ENCODE measurements at regions not wholly inside any gene's neighbourhood (a gene's known extent, or its start where the extent isn't known, plus 50 kb on each side); places are given as distances from the start of the nearest gene placed in this dataset.

- no peak for DNase-seq (ENCODE audit: low read depth, low spot score)
These were observed 676.9 kb upstream of the PCDH20 start for GRCh38 chr13:62092536-62092935.

GRCh38 chr13:62088165-62088564, 672.5 kb upstream of the PCDH20 start:
- DNase-seq (ENCODE audit: low read depth, low spot score) = no peak

- no peak for DNase-seq (ENCODE audit: low read depth, low spot score)
These were observed 671.5 kb upstream of the PCDH20 start for GRCh38 chr13:62087124-62087523.

GRCh38 chr13:62085337-62086229, 669.9 kb upstream of the PCDH20 start:
- DNase-seq (ENCODE audit: low read depth, low spot score) = no peak

- no peak for DNase-seq (ENCODE audit: low read depth, low spot score)
These were observed 669.1 kb upstream of the PCDH20 start for GRCh38 chr13:62084728-62085127.

- DNase-seq (ENCODE audit: low read depth, low spot score) = no peak
These were observed 652.2 kb upstream of the PCDH20 start for GRCh38 chr13:62067821-62068220.

GRCh38 chr13:62065016-62065415, 649.4 kb upstream of the PCDH20 start:
- no peak for DNase-seq (ENCODE audit: low read depth, low spot score)

GRCh38 chr13:62061751-62062150, 646.1 kb upstream of the PCDH20 start:
- no peak for DNase-seq (ENCODE audit: low read depth, low spot score)

- no peak for DNase-seq (ENCODE audit: low read depth, low spot score)
These were observed 644.9 kb upstream of the PCDH20 start for GRCh38 chr13:62060570-62060969.

- no peak for DNase-seq (ENCODE audit: low read depth, low spot score)
These were observed 641.6 kb upstream of the PCDH20 start for GRCh38 chr13:62057286-62057685.

- no peak for DNase-seq (ENCODE audit: low read depth, low spot score)
These were observed 634.3 kb upstream of the PCDH20 start for GRCh38 chr13:62049992-62050391.

- DNase-seq (ENCODE audit: low read depth, low spot score) = no peak
These were observed 630.9 kb upstream of the PCDH20 start for GRCh38 chr13:62046512-62046911.

GRCh38 chr13:62043600-62043999, 628.0 kb upstream of the PCDH20 start:
- DNase-seq (ENCODE audit: low read depth, low spot score) = no peak

GRCh38 chr13:62040806-62041205, 625.2 kb upstream of the PCDH20 start:
- DNase-seq (ENCODE audit: low read depth, low spot score) = no peak

- no peak for DNase-seq (ENCODE audit: low read depth, low spot score)
These were observed 624.4 kb upstream of the PCDH20 start for GRCh38 chr13:62040078-62040477.

- DNase-seq (ENCODE audit: low read depth, low spot score) = no peak
These were observed 622.6 kb upstream of the PCDH20 start for GRCh38 chr13:62038214-62038613.

GRCh38 chr13:62035981-62036380, 620.3 kb upstream of the PCDH20 start:
- DNase-seq (ENCODE audit: low read depth, low spot score) = no peak

- no peak for DNase-seq (ENCODE audit: low read depth, low spot score)
These were observed 618.3 kb upstream of the PCDH20 start for GRCh38 chr13:62033934-62034333.

GRCh38 chr13:62022369-62022768, 606.7 kb upstream of the PCDH20 start:
- no peak for DNase-seq (ENCODE audit: low read depth, low spot score)

GRCh38 chr13:62019858-62020257, 604.2 kb upstream of the PCDH20 start:
- no peak for DNase-seq (ENCODE audit: low read depth, low spot score)

GRCh38 chr13:62014299-62014698, 598.6 kb upstream of the PCDH20 start:
- DNase-seq (ENCODE audit: low read depth, low spot score) = no peak

- no peak for DNase-seq (ENCODE audit: low read depth, low spot score)
These were observed 587.8 kb upstream of the PCDH20 start for GRCh38 chr13:62003452-62003851.

- no peak for DNase-seq (ENCODE audit: low read depth, low spot score)
These were observed 578.5 kb upstream of the PCDH20 start for GRCh38 chr13:61994174-61994573.
